ENCODE measurements at regions not wholly inside any gene's neighbourhood (a gene's known extent, or its start where the extent isn't known, plus 50 kb on each side); places are given as distances from the start of the nearest gene placed in this dataset.

- no peak for DNase-seq
Observed at GRCh38 chr14:62018606-62019005, 256.4 kb downstream of the SNAPC1 start.

GRCh38 chr14:62027958-62028357, 265.7 kb downstream of the SNAPC1 start:
- DNase-seq: no peak

- no peak for DNase-seq
Observed at GRCh38 chr14:62029569-62029924, 267.3 kb downstream of the SNAPC1 start.

GRCh38 chr14:62030387-62030786, 268.2 kb downstream of the SNAPC1 start:
- DNase-seq: no peak

- DNase-seq: no peak
Observed at GRCh38 chr14:62031504-62031903, 269.3 kb downstream of the SNAPC1 start.

GRCh38 chr14:62053188-62053587, 291.0 kb downstream of the SNAPC1 start:
- no peak for DNase-seq

GRCh38 chr14:62056789-62057188, 294.6 kb downstream of the SNAPC1 start:
- DNase-seq: no peak

GRCh38 chr14:62062645-62063044, 300.4 kb downstream of the SNAPC1 start:
- DNase-seq: no peak

GRCh38 chr14:62064751-62065323, 302.6 kb downstream of the SNAPC1 start:
- no peak for DNase-seq

- no peak for DNase-seq
Observed at GRCh38 chr14:62066304-62066703, 304.1 kb downstream of the SNAPC1 start.

GRCh38 chr14:62071039-62071438, 308.8 kb downstream of the SNAPC1 start:
- no peak for DNase-seq

- no peak for DNase-seq
Observed at GRCh38 chr14:62076368-62076767, 314.1 kb downstream of the SNAPC1 start.

GRCh38 chr14:62076825-62077605, 314.8 kb downstream of the SNAPC1 start:
- no peak for DNase-seq

- DNase-seq: no peak
Observed at GRCh38 chr14:62077676-62078261, 315.5 kb downstream of the SNAPC1 start.

- no peak for DNase-seq
Observed at GRCh38 chr14:62079038-62079437, 316.8 kb downstream of the SNAPC1 start.

GRCh38 chr14:62081012-62081612, 318.9 kb downstream of the SNAPC1 start:
- DNase-seq: no peak

- no peak for DNase-seq
Observed at GRCh38 chr14:62081951-62082350, 319.7 kb downstream of the SNAPC1 start.

- no peak for DNase-seq
Observed at GRCh38 chr14:62082779-62083178, 320.6 kb downstream of the SNAPC1 start.

GRCh38 chr14:62084020-62084419, 321.8 kb downstream of the SNAPC1 start:
- no peak for DNase-seq

GRCh38 chr14:62087191-62087590, 325.0 kb downstream of the SNAPC1 start:
- DNase-seq: no peak

- no peak for DNase-seq
Observed at GRCh38 chr14:62093736-62094135, 331.5 kb downstream of the SNAPC1 start.

GRCh38 chr14:62097072-62097471, 334.9 kb downstream of the SNAPC1 start:
- no peak for DNase-seq

- no peak for DNase-seq
Observed at GRCh38 chr14:62097824-62098223, 335.6 kb downstream of the SNAPC1 start.

GRCh38 chr14:62098357-62098756, 336.1 kb downstream of the SNAPC1 start:
- DNase-seq: no peak

Data from activated CD4-positive, alpha-beta T cell treated with anti-CD3 and anti-CD28 coated beads, Interleukin-2, amount 50 U/mL, for 48 hours (primary cell).